C4-2B (cell line): ENCODE measurements at regions not wholly inside any gene's neighbourhood (a gene's known extent, or its start where the extent isn't known, plus 50 kb on each side); places are given as distances from the start of the nearest gene placed in this dataset.

Experiments
- H3K27ac ChIP-seq: fragments of 450-650 bp; 2 replicates; pipeline ENCODE4 v1.5.1; 2017
- CTCF ChIP-seq: fragments of 450-650 bp; conservative IDR thresholded peaks from 2 replicates; pipeline ENCODE4 v1.5.1; 2017; ENCODE audit warnings: mild to moderate bottlenecking
- ZFX ChIP-seq: fragments of 450-650 bp; IDR thresholded peaks from 2 replicates; pipeline ENCODE4 v1.6.1; 2017

DNA sequence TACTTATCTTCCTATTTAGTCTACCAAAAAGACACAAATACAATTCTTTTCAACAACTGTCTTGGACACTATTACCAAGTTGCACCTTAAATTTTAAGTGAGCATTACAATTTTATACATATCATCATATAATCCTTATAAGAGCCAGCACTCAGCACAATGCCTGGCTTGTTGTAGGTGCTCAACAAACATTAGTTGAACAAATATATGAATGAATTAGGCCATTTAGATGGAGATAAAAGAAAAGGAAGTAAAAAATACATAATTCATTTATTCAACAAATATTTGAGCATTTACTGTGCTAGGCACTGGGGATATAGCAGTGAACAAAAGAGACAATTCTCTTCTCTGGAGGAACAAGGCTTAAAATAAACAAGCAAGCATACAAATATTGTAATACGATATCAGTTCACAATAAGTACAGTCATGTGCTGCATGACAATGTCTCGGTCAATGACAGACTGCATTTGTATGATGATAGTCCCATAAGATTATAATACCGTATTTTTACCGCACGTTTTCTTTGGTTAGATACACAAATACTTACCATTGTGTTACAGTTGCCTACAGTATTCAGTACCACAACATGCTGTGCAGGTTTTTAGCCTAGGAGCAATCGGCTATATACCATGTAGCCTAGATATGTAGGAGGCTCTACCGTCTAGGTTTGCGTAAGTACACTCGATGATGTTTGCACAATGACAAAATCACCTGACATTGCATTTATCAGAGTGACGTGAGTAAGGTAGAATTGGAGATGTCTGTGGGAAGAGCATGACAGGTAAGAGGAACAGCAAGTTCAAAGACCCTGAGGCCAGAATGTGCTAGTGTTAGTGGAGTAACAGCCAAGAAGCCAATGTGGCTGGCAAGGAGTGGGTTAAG, 86.4 kb upstream of the HS3ST2 start:
- peak overlapping the region; percentile 58; the same call in 1 of the 2 replicates for H3K27ac ChIP-seq
- no peak for TF ChIP-seq ZFX
- TF ChIP-seq CTCF: no peak

- TF ChIP-seq CTCF: no peak
- TF ChIP-seq ZFX: no peak
- H3K27ac ChIP-seq: peak overlapping the region; percentile 58; the same call in 1 of the 2 replicates
Measured at GRCh38 chr16:22728167-22728836, 85.7 kb upstream of the HS3ST2 start.

- no peak overlapping the region for H3K27ac ChIP-seq
- no peak for TF ChIP-seq CTCF
- TF ChIP-seq ZFX: no peak
Measured at GRCh38 chr16:22732400-22732799, 81.6 kb upstream of the HS3ST2 start.

GRCh38 chr16:22732959-22733358, 81.0 kb upstream of the HS3ST2 start:
- no peak for TF ChIP-seq ZFX
- TF ChIP-seq CTCF: no peak
- no peak overlapping the region for H3K27ac ChIP-seq

DNA sequence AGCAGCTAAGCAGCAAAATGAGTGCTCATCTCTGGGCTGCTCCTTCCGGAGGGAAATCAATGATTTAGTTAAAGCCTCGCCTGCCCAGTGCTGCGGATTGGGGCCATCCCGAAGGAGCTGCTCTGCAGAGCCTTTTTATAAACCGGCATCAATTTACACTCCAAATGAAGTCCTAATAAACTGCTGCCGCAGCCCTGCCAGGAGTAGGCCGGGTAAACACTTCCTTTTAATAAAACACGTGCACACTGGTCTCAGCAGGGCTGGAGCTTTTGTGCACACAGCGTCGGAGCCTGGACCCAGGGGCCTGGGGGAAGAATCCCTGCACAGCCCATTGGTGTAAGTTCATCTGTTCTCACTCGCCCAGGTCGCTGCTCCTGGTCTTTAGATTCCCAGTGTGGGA, 79.6 kb upstream of the HS3ST2 start:
- peak overlapping the region; percentile 20; the same call in 1 of the 2 replicates for H3K27ac ChIP-seq
- TF ChIP-seq CTCF: no peak
- no peak for TF ChIP-seq ZFX

DNA sequence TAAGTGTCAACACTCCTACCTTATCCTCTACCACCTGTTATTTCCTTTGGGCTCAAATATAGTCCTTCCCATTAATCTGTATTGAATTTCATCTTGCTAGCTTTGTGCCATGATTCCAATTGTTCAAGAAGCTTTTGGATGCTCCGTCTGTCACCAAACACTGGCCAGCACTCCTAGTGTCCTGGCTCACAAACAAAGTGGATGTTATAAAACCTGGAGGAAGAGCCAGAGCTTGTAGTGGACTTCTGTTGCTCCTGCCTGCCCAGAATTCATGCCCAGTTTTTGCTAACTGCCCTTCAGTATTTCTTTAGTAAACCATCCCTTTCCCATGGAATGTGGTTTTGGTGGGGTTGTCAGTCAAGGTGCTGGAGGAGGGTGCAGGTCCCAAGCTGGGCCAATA, 77.2 kb upstream of the HS3ST2 start:
- TF ChIP-seq ZFX (no peak), CTCF (no peak)
- no peak overlapping the region for H3K27ac ChIP-seq

GRCh38 chr16:22739077-22739476, 74.9 kb upstream of the HS3ST2 start:
- H3K27ac ChIP-seq: no peak overlapping the region
- TF ChIP-seq ZFX: no peak
